HG03025 (cell line): ENCODE measurements at regions not wholly inside any gene's neighbourhood (a gene's known extent, or its start where the extent isn't known, plus 50 kb on each side); places are given as distances from the start of the nearest gene placed in this dataset.

Experiments
- ATAC-seq: cut with Tn5 transposase; IDR thresholded peaks from one replicate; pipeline ENCODE4 v1.9.1; 2021; ENCODE audit warnings: mild to moderate bottlenecking, moderate library complexity; ENCODE audit not compliant: unreplicated experiment, low FRiP score

GRCh38 chr5:2658881-2659470 is 92.5 kb downstream of the IRX2 start:
- no peak for ATAC-seq

GRCh38 chr5:2658447-2658846 is 93.0 kb downstream of the IRX2 start:
- no peak for ATAC-seq

- no peak for ATAC-seq
These were observed 94.3 kb downstream of the IRX2 start for GRCh38 chr5:2657151-2657550.

- no peak for ATAC-seq
These were observed 95.3 kb downstream of the IRX2 start for GRCh38 chr5:2656206-2656605.

- ATAC-seq = no peak
These were observed 97.5 kb downstream of the IRX2 start for GRCh38 chr5:2653991-2654390.

- ATAC-seq = no peak
These were observed 100.4 kb downstream of the IRX2 start for GRCh38 chr5:2651116-2651515.

- no peak for ATAC-seq
These were observed 108.7 kb downstream of the IRX2 start for GRCh38 chr5:2642684-2643345.

- ATAC-seq = no peak
These were observed 110.8 kb downstream of the IRX2 start for GRCh38 chr5:2640717-2641116.

- ATAC-seq = no peak
These were observed 112.1 kb downstream of the IRX2 start for GRCh38 chr5:2639425-2639824.

GRCh38 chr5:2634399-2635176 is 116.9 kb downstream of the IRX2 start:
- no peak for ATAC-seq

GRCh38 chr5:2633992-2634391 is 117.5 kb downstream of the IRX2 start:
- ATAC-seq = no peak

- ATAC-seq = no peak
These were observed 119.7 kb downstream of the IRX2 start for GRCh38 chr5:2631758-2632157.

GRCh38 chr5:2629045-2629444 is 122.4 kb downstream of the IRX2 start:
- ATAC-seq = no peak

GRCh38 chr5:2627867-2628266 is 123.6 kb downstream of the IRX2 start:
- ATAC-seq = no peak

- ATAC-seq = no peak
These were observed 124.9 kb downstream of the IRX2 start for GRCh38 chr5:2626572-2626971.

GRCh38 chr5:2622866-2623265 is 128.6 kb downstream of the IRX2 start:
- ATAC-seq = no peak

GRCh38 chr5:2621631-2622030 is 129.8 kb downstream of the IRX2 start:
- no peak for ATAC-seq

- no peak for ATAC-seq
These were observed 132.3 kb downstream of the IRX2 start for GRCh38 chr5:2619216-2619615.

- ATAC-seq = no peak
These were observed 134.0 kb downstream of the IRX2 start for GRCh38 chr5:2617461-2617860.

GRCh38 chr5:2615917-2616316 is 135.6 kb downstream of the IRX2 start:
- ATAC-seq = no peak

GRCh38 chr5:2614571-2614970 is 136.9 kb downstream of the IRX2 start:
- ATAC-seq = no peak

GRCh38 chr5:2611659-2612058 is 139.8 kb downstream of the IRX2 start:
- ATAC-seq = no peak
